Non-pigmented ciliary epithelial cell (primary cell): ENCODE measurements at regions not wholly inside any gene's neighbourhood (a gene's known extent, or its start where the extent isn't known, plus 50 kb on each side); places are given as distances from the start of the nearest gene placed in this dataset.
"Not testable (repeated sequence)": the region's sequence is repeated elsewhere in the genome, so short reads cannot be mapped to it uniquely, and the experiment has no call there.

Experiments used
- DNase-seq: peaks from one replicate; pipeline ENCODE4 v3.0.0-alpha.2; 2010; ENCODE audit warnings: low read depth

DNA sequence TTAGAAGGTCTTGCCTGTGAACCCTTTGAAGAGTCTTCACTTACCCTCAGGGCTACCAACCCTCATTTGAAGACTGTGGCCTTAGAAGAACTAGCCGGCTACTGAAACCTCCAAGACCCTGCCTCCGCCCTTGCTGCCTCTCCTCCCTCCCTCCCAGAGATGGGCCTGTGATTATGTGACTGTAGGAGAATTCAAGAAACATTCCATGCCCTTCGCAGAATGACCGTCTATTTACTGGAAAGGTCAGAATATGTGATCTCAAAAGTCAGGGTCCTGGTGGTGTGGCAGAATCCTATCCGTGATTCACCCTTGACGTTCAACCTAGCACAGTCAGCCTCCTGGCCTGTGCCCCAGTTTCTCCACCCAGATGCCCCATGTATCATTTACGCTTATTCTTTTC, 109.6 kb downstream of the CTNND1 start:
- DNase-seq: no peak

DNA sequence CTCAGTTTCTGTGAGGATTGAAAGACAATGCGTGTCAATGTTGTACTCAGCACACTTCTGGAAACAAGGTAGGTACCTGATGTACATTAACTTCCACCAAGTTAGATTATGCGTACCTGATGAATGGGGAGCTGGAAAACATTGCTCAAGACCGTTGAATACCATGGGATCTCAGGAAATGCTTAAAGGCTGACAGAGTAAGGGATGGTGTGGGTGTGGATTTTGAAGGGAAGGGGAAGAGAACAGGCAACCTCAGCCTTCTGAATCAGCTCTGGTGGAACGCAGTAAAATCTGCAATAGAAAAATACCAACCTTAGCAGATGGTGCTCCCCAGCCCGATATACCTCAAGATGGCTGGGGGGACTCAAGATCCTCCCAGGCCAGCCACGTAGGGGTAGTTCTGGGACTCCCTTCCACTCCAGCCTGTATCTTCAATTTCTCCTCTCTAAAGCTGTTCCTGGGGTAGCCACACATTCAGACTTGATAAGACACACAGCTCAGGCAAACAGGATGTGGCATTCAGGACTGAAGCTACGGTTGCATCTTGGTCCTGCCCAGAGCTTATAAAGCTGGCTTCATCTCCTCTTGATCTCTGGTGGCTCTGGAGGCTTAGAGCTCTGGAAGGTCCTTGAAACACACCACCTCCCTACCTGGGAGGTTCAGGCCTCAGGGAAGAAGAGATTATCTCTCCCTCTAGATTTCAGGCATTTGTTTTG, 111.8 kb downstream of the CTNND1 start:
- DNase-seq: no peak

DNA sequence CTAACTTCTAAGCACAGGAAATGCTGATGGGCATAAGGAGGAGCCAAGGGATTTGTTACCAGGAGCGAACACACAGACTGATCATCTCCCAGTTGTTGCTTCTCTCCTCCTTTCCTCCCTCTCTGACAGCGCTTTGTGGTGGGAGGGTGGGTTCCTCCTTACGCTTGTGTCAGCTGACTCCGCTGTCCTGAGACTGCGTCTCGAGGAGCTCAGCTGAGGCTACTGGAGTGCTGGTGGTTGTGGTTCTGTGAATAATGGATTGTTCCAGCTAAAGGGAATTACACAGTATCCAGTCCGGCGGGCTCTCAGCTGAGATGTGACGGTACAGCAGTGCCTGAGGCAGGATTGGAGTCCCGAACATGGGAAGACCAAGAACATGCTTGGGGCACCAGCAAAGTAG, 113.4 kb downstream of the CTNND1 start:
- DNase-seq: no peak

DNA sequence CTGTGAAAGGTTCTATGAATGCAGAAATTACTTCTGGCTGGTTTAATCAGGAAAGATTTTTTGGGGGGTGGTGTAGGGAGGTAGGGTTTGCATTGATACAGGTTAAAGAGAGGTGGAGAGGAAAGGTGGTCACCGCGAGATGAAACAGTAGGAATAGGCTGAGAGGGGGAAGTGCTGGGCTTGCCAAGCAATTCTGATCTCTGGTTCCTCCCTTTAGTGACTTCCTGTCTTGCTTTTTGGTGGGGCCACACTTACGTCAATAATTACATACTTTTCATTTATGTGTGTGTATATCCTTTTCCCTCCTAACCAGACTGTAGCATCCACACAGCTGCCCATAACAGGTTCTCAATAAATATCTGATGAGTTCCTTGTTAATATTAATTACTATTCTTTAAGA, 120.0 kb downstream of the CTNND1 start:
- no peak for DNase-seq

DNA sequence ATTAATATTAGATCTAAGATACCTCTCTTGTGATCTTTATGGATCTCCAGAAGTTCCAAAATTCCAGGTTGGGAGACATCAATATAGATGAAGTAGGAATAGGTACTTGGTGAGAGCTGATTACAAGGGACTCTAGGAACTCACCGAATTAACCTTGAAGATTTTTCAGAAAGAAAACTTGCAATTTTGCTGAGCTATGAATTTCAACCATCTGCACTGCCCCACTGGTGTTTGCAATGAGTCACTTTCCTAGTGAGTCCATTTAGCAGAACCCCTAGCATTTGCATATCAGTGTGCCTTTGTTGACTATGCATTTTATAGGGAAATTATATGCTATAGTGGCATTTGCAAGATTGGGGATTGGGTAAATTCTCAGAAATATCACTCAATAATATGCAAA, 122.0 kb downstream of the CTNND1 start:
- DNase-seq: no peak

DNA sequence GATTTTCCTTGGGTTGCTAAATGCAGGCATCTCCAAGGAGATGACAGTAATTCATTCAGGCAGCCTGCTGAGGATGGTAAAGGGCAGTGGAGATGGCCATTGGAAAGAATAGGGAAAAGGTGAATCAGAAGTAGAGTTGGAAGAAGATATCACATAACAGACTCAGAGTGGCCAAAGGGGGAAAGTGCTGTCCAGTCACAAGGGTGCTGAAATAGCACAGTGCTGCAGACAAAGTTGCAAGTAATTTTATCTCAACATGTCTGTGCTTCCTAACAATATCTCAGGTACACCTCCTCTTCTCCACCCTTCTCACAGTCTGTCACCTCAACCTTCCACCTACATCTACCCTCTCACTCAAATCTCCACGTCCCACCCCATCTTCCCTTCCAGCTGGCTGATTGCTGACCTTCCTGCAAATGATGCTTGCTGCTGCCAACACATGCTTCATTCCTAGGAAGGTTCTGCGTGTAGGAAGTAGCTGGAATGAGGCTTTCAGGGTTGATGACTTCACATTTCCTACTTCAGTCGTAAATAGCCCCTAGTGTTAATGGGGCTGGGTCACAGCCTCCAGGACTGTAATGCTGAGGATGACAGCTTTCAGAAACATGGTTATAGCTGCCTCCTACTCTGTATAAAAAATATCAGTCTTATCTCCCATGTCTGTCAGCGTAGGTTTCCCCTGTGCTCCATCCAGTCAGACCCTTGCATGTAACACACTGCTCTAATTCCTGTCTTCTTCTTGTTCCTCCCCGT, 123.9 kb downstream of the CTNND1 start:
- peak; percentile 2 for DNase-seq

DNA sequence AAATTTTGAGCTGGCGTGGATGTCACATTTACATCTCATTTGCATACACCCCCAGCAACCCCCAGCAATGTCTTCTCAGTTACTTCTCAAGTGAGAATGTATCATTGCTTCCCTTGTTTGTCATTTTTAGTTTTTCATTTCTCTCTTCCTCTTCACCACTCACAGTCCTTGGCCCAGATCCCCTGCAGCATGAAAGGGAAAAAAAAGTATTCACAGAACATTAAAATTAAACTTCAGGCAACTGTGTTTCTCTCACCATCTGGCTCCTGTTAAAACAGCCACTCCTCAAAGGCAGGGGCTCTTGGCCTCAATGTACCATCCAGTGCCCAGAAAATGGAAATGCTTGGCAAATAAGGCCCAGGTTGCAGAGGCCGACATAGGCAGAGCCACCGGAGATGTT, 126.8 kb downstream of the CTNND1 start:
- no peak for DNase-seq

DNA sequence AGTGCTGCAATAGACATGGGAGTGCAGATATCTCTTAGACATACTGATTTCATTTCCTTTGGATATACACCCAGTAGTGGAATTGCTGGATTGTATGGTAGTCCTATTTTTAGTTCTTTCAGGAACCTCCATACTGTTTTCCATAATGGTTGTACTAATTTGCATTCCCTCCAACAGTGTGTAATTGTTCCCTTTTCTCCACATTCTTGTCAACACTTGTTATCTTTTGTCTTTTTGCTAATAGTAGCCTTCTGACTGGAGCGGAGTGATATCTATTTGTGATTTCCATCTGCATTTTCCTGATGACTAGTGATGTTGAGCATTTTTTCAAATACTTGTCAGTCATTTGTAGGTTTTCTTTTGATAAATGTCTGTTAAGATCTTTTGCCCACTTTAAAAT, 128.9 kb downstream of the CTNND1 start:
- no peak for DNase-seq

DNA sequence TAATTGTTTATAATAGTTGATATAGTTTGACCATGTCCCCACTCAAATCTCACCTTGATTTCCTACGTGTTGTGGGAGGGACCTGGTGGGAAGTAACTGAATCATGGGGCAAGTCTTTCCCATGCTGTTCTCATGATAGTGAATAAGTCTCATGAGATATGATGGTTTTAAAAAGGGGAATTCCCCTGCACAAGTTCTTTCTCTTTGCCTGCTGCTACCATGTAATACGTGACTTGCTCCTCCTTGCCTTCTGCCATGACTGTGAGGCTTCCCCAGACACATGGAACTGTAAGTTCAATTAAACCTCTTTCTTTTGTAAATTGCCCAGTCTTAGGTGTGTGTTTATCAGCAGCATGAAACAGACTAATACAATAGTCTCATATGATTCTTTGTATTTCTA, 130.5 kb upstream of the OR9Q1 start:
- DNase-seq: not testable (repeated sequence)

DNA sequence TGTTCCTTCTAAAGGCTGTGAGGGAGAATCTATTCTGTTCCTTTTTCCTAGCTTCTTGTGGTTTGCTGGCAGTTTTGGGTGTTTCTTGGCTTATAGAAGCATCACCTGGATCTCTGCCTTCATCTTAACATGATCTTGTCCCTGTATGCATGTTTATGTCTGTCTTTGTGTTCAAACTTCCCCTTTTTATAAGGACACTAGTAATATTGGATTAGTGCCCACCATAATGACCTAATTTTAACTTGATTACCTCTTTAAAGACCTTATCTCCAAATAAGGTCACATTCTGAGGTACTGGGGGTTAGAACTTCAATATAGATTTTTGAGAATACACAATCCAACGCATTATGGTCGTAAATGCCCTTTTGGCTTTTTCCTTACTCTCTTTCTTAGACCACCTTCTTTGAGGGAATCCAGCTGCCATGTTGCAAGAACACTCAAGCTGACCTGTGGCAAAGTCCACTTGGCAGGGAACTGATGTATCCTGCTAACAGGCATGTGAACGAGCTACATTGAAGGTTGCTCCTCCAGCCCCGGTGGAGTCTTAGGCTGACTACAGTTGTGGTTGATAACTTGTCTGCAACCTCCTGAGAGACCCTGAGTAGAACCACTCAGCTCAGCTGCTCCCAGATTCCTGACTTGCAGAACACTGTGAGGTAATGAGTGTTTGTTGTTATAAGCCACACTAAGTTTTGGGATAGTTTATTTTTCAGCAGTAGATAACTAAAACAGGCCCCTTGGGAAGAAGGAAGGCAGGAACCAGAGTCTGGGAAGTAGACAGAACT, 127.1 kb upstream of the OR9Q1 start:
- no peak for DNase-seq

DNA sequence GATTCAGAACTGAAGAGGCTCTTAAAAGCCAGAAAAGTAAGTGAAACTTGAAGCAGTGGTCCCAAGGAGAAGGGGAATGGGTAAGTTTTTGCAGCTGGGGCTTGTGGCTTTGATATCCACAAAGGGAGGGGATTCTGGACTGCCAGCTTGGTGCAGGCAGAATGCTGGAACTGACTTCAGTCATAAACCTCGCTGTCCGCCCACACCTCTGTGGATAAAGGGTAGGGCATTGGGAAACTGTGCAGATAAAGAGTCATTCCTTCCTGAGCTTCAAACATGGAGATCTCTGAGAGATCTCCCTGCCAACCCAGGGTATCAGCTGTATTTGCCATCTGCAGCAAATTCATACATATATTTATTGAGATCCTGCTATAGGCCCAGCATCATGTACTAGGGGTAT, 124.3 kb upstream of the OR9Q1 start:
- DNase-seq: no peak

DNA sequence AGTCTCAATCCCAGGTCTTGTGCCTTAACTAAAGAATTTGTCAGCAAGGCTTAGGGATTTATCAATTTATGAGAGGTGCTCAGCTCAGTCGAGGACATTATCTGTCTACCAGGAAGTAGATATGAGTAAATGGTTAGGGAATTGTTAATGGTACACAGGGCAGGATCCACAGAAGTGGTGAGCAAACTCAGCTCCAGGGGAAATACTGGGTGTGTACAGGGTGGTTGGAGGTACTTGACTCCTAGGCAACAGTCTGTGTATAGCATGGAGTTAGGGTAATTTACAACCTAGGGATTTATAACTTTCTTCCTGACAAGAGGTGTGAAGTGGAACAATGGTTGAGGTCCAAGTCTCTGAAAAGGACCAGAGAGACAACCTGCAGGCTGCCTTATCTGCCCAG, 123.4 kb upstream of the OR9Q1 start:
- no peak for DNase-seq

DNA sequence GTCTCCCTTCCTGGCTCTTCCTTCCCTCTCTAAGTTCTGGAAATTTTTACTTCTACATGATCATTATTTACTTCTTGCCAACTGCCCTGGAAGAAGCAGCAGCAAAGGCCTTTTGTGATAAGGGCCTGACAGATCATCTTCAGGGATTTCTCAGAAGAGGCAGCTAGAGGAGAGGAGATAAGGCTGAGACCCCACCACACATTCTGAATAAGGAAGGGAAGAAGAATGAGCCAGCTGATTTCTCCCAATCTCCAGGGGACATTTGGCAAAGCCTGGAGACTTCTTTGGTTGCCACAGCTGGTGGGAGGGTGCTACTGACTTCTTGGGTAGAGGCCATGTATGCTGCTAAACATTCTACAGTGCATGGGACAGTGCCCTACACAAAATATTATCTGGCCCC, 122.4 kb upstream of the OR9Q1 start:
- no peak for DNase-seq

DNA sequence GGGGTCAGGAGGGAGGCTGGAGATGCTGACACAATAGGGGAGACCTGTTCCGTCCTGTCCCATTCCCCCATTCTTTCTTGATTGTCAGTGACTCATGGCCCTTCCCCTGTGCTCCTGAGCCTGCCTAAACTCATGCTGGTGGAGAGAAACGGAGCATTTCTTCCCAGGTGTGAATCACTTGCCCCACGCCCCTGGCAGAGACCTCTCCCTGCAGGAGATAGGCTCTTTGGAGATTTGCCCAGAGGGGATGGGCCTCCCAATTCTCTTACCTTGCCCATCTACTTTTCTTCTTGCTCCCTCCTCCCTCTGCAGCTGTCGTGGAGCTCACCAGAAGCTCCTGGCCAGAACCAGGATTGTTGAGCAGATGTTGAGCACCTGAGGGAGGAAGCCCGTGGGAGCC, 121.9 kb upstream of the OR9Q1 start:
- DNase-seq: no peak

DNA sequence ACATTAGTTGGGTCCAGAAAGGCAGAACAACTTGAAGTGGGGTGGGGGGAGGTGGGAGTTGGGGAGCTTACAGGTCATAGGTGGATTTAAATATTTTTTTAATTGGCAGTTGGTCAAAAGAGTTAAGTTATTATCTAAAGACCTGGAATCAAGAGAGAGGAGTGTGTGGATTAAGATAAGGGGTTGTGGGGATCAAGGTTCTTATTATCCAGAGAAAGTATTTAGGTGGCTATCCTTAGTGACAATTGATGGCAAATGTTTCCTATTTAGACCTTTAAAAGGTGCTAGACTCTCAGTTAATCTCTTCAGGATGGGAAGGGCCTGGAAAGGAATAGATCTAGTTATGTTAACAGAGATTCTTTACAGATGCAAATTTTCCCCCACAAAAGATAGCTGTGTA, 120.7 kb upstream of the OR9Q1 start:
- no peak for DNase-seq

DNA sequence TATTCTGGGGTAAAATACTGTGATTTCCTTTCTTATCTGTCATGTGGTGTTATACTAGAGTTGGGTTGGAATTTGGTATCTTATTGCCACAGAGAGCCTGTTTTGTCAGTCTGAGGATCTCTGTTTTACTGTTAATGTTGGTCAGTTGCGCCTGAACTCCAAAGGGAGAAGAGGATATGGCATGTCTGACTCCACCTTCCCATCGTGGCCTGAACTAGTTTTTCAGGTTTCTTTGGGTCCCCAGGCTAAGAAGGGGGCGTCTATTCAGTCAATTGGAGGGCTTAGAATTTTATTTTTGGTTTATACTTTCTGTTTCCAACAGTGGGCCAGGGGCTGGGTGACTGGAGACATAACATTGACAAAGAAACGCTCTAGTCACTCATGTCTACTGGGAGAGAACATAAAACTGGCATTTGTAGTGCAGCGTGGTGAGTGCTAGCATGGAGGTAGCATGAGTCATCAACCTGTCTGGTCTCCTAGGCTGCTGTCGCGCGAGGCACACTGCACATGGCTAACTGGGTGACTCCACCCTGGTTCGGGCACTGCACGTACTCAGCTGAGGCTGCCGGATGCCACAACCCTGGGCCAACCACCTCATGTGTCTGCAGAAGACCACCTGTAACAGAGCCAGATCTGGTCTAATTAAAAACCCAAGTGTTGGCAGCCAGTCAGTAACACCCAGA, 120.1 kb upstream of the OR9Q1 start:
- DNase-seq: no peak

DNA sequence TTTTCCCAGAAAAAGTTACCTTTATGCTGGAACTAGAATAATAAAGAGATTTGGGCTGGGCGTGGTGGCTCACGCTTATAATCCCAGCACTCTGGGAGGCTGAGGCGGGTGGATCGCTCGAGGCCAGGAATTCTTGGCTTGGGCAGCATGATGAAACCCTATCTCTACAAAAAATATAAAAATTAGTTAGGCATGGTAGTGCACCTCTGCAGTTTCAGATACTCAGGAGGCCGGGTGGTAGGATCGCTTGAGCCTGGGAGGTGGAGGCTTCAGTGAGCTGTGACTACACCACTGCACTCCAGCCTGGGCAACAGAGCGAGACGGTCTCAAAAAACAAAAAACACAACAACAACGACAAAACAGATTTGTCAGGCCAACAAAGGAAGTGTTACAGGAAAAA, 119.3 kb upstream of the OR9Q1 start:
- no peak for DNase-seq

DNA sequence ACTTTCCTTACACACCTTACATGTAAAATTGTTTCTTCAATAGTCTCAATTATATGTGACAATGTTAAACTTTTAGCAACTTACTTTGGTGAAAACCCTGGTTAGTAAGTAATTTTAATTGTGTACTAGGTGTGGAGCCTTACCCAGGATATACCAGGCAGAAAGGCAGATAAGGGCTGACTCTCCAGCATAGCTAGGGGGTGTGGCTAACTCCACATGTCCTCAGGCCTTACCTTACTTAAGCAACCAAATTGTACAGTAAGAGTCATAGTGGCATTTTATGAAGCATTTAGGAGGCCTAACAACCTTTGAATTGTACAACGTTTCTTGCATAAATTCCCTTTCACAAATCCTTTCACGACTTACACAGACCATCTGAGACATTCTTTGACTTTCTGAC, 118.2 kb upstream of the OR9Q1 start:
- DNase-seq: no peak

DNA sequence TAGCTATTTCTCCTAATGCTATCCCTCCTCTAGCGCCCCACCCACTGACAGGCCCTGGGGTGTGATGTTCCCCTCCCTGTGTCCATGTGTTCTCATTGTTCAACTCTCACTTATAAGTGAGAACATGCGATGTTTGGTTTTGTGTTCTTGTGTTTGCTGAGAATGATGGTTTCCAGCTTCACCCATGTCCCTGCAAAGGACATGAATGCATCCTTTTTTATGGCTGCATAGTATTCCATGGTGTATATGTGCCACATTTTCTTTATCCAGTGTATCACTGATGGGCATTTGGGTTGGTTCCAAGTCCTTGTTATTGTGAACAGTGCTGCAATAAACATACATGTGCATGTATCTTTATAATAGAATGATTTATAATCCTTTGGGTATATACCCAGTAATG, 115.3 kb upstream of the OR9Q1 start:
- DNase-seq: not testable (repeated sequence)

DNA sequence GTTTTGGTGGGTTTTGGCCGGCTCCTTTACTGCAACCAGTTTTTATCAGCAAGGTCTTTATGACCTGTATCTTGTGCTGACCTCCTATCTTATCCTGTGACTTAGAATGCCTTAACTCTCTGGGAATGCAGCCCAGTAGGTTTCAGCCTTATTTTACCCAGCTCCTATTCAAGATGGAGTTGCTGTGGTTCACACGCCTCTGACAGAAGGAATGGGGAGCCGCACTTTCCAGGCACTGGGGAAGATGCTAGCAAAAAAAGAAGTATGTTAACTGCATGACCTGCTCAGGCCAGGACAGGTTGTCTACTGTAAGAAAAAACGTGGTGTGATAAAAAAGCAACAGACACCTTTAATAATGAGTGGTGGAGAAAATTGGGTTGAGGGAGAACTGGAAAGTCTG, 112.2 kb upstream of the OR9Q1 start:
- DNase-seq: not testable (repeated sequence)

DNA sequence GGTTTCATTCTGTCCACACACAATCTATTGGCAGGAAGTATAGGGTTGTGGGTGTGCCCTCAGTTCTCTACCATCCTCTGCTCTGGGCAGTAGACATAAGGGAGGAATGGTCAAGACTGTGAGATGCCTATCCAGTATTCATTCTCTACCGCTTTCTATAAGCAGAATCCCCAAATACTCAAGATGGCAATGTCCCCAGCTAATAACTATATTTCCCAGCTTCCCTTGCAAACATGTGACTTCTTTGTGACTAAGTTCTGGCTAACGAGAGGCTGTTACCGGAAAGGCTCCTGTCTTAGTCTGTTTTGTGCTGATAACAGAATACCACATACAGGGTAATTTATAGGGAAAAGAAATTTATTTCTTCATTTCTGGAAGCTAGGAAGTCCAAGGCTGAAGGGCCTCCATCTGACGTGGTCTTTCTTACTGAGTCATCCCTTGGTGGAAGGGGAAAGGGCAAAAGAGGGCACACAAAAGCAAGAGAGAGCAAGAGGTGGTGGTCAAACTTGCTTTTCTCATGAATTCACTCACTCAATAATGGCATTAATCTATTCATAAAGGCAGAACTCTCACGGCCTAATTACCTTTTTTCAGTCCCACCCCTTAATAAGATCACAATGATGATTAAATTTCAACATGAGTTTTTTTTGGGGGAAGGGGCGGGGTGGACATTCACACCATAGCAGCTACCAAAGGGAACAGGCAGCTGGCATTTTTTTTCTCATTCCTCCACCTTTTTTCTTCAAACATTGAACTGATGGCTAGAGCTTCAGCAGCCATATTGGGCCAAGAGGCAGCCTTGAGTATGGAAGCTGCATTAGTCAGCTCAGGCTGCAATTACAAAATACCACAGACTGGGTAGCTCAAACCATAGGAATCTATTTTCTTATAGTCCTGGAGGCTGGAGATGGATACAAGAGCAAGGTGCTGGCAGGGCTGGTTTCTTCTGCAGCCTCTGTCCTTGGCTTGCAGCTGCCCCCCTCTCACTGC, 109.7 kb upstream of the OR9Q1 start:
- DNase-seq: no peak
